Esophagus muscularis mucosa (tissue), 3 donors: ENCODE measurements at regions not wholly inside any gene's neighbourhood (a gene's known extent, or its start where the extent isn't known, plus 50 kb on each side); places are given as distances from the start of the nearest gene placed in this dataset.
"Not testable (repeated sequence)": the region's sequence is repeated elsewhere in the genome, so short reads cannot be mapped to it uniquely, and the experiment has no call there.

Source experiments
- POLR2A ChIP-seq: fragments of 450-650 bp; IDR thresholded peaks from one replicate; pipeline ENCODE4 v1.6.1; 2017; ENCODE audit warnings: antibody characterized with exemption, moderate library complexity, mild to moderate bottlenecking, low read depth
- TF ChIP-seq, protein P1 (sequence below), 3 experiments: fragments of 200-600 bp in 2 of 3; fragments of 450-650 bp in 1 of 3; sonication (generic) in 2 of 3; IDR thresholded peaks; one replicate each; pipeline ENCODE4 v1.5.1; 2017 to 2019; ENCODE audit warnings: antibody characterized with exemption in 3 of 3, mild to moderate bottlenecking in 2 of 3, moderate library complexity in 1 of 3

DNA sequence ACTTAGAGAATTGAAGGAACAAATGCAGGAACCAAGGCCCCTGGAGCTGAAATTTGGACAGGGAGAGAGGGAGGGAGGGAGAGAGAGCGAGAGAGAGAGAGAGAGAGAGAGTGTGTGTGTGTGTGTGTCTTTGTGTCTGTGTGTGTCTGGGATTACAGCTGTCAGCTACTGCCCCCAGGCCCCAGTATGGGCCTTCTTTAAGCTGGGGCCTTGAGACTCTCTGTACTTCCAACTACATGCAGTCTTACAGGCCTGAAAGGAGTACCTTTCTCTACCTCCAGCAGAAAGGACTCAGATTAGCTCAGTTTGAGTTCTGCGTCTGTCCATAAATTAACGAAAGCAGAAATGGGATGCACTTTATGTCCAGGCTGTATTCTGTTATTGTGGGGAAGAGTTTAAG, 153.2 kb downstream of the KBTBD2 start:
- TF ChIP-seq POLR2A: not testable (repeated sequence)
- TF ChIP-seq, protein P1, sequence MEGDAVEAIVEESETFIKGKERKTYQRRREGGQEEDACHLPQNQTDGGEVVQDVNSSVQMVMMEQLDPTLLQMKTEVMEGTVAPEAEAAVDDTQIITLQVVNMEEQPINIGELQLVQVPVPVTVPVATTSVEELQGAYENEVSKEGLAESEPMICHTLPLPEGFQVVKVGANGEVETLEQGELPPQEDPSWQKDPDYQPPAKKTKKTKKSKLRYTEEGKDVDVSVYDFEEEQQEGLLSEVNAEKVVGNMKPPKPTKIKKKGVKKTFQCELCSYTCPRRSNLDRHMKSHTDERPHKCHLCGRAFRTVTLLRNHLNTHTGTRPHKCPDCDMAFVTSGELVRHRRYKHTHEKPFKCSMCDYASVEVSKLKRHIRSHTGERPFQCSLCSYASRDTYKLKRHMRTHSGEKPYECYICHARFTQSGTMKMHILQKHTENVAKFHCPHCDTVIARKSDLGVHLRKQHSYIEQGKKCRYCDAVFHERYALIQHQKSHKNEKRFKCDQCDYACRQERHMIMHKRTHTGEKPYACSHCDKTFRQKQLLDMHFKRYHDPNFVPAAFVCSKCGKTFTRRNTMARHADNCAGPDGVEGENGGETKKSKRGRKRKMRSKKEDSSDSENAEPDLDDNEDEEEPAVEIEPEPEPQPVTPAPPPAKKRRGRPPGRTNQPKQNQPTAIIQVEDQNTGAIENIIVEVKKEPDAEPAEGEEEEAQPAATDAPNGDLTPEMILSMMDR (IDR thresholded peaks at IDR 0.05): not testable (repeated sequence)
